ENCODE measurements at regions not wholly inside any gene's neighbourhood (a gene's known extent, or its start where the extent isn't known, plus 50 kb on each side); places are given as distances from the start of the nearest gene placed in this dataset.
"Not testable (repeated sequence)": the region's sequence is repeated elsewhere in the genome, so short reads cannot be mapped to it uniquely, and the experiment has no call there.

GRCh38 chr2:72031346-72032110, 116.1 kb downstream of the CYP26B1 start:
- peak; percentile 5 for DNase-seq

DNA sequence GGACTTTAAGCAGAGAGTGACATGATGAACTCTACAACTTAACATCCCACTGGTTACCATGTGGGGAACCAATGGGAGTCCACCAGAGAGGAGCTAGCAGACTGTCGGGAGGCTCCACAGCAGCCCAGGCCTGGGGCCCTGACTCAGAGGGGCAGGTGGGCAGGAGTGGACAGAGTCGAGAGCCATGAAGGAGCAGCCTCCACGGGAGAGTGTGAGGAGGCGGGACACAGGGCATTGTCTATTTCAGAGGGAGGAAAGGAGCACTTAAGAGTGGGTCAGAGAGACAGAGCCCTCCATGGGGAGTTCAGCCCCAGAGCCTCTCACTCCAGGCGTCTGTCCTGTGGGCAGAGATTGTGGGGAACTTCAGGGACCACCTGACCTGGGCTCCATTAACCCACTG, 118.7 kb downstream of the CYP26B1 start:
- DNase-seq = peak; percentile 16

GRCh38 chr2:72028351-72028995, 119.2 kb downstream of the CYP26B1 start:
- DNase-seq = no peak

DNA sequence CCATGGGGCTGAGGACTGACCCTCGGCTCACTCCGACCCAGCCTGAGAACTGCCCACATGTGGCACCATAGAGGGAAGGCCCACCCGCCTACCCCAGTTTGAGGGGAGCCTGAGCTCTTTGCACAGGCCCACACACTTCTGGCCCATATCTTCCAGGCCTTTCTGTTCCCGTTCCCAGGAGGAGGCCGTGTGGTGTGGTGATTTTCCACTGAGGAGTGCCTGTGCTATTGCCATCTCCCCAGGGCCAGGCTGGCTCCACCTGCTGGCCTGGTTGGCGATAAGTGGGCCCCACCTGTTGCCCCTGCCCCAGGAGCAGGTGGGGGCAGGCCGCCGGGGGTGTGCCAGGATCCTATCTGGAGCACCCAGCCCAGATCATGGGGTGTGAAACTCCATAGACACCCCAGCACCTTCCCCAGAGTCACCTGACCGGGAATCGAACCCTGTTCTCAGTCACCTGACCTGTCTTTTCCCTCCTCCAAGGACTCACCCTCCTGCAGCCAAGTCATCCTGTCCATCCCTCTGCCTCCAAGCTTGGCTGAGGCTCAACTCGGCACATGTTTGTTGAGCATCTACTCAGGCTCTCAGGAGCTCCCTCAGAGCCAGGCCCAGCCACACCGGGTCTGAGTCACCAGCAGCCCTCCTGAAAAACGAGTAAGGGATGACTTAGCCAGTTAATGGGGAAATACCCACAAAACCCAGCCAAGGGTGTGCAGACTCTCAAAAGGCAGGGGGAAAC, 120.1 kb downstream of the CYP26B1 start:
- DNase-seq = peak; percentile 11

DNA sequence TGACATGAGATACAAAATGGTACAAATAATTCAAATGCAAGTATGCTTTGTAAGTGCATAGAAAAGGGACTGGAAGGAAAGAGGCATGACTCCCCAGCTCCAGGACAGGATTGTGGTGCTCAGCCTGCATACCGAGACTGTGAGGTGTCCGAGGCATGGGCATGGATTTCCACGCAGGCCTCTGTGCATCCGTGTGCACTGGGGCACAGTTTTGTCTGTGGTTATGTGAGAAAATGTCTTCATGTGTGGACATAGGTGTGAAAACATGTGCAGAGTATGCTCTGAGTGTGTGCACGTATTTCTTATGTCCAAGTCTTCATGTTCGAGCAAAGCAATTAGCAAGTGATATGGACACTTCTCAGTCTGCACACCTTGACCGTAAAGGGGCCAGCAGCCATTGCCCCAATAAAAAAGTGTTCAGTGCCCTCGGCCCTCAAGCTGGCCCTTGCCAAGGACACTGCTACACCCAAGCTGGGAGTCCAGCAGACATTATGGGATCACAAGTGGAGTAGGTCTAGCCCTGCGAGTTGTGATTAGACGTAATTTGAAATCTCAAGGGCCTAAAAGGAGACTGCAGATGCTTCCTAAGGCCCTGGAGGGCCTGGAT, 120.7 kb downstream of the CYP26B1 start:
- peak; percentile 5 for DNase-seq

- no peak for DNase-seq
These were observed 123.0 kb downstream of the CYP26B1 start for GRCh38 chr2:72024451-72025175.

DNA sequence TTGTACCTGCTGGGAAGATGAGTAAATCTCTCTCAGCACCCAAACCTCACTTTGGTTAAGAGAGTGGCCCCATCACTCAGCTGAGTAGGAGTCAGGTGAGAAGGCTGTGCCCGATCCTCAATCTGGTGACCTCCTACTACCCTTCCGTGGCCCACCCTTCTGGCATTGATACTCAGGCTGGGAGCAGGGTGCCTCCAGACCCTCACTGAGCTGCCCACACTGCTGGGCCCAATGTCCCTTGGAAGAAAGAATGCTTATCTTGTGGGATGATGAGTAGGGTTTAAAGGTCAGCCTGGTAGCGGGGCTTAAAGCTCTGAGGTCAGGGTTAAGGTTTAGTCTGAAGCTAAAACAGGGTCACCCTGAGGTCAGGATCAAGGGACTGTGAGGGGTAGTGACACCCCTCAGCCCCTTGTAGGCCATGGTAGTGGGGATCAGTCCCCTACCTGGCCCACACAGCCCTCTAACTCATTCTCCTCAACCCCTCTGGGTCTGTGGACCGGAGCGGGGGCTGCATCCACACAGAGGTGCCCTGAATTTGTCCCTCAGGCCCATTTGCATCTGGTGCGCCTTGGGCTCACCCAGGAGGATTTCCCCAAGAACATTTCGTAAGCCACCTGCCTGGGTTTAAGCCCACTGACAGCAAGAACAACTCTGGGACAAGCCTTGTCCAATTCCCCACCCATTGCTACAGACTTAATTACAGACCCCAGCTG, 123.8 kb downstream of the CYP26B1 start:
- no peak for DNase-seq

GRCh38 chr2:72021371-72021770, 126.3 kb downstream of the CYP26B1 start:
- DNase-seq = not testable (repeated sequence)

- DNase-seq = no peak
These were observed 132.4 kb downstream of the CYP26B1 start for GRCh38 chr2:72015266-72015665.

- DNase-seq = no peak
These were observed 132.8 kb downstream of the CYP26B1 start for GRCh38 chr2:72014831-72015230.

DNA sequence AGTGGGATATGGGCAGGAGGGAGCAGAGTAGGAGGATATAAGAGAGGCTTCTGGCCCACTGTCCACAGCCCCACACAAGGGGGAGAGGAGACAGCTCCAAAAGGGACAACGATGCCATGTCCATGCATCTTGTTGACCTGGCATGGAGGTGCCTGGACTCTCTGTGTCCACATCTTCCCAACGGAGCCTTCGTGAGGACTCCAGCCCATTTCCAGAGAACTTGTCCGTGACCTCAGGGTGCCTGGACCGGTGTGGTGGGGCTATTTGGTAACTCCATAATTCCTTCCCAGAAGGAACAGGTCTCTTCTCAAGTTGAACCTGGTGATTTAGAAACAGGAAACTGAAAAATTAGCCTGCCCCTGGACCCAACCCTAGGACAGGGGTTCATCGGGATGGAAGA, 133.9 kb downstream of the CYP26B1 start:
- no peak for DNase-seq

GRCh38 chr2:72012886-72013574, 134.6 kb downstream of the CYP26B1 start:
- DNase-seq = peak; percentile 10

GRCh38 chr2:72011791-72012190, 135.9 kb downstream of the CYP26B1 start:
- no peak for DNase-seq

GRCh38 chr2:72011370-72011689, 136.3 kb downstream of the CYP26B1 start:
- peak; percentile 4 for DNase-seq

DNA sequence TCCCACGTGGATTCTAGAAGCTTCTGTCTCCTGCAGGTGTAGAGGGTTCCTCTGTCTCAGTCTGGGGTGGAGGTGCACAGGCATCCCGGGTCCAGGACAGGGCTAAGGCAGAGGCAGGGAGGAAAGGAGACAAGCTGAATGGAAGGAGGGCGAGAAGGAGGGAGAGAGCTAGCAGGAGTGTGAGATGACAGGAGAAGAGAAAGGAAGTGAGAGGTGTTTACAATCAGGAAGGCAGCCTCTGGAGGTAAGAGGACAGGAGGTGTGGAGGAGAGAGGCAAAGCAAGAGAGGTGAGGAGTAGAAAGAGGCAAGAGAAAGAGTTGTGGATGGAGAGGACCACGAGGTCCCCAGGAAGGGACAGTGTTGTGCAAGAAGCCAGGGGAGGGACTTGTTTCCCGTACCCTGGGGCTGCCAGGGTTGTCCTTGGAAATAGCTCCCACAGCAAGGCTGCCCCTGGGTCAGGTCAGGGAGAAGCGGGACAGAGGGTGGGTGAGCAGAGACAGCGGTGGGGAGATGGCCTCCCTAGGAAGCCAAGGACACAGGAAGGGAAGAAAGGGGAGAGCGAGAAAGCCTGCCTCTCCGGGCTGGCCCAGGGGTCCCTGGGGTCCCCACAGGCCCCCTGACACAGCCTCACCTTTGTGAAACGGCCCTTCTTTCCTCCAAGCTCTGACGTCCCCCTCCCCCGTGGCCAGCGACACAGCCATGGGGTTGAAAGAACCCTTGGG, 136.9 kb downstream of the CYP26B1 start:
- peak; percentile 10 for DNase-seq

- DNase-seq = no peak
These were observed 139.1 kb downstream of the CYP26B1 start for GRCh38 chr2:72008608-72009007.

DNA sequence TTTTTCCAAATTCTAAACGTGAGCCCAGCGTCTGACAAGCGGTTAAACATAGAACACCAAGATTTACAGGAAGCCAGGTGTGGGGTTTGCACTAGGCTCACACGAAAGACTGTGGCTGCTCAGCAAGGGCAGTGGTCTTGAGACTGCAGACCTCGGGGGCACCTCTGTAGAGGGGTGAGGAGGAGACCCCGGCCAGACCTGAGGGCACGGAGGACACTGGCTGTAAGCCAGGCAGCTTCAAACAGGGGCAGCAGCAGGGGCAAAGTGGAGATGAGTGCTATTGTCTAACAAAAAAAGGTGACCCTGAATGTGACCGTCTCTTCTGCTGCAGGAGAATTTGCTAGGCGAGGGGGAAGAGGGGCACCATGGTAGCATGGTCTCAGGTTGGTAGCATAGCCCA, 140.3 kb downstream of the CYP26B1 start:
- no peak for DNase-seq

DNA sequence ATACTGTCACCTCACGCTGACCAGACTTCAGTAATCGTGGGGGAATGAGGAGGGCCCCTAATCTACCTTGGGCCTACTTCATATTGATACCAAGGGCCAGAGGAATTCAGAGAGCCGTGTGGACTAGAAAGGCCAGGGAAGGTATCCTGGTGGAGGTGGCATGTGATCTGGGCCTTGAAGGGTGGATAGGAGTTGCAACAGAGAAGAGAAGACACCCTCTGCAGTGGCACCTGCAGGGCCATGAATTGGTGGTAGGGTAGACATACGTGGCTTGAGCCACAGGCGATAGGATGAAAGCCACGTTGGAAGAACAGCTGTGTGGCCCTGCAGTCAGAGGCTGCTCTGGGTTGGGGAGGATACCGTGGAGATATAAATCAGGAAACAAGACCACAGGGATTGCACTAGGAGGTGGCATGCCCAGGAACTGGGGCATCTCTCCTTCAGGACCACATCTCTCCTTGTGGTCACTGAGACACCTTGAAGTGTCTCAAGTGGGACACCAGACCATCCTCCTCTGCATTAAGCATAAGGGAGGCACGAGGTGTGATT, 141.4 kb downstream of the CYP26B1 start:
- peak; percentile 6 for DNase-seq

GRCh38 chr2:72004976-72005375, 142.7 kb downstream of the CYP26B1 start:
- no peak for DNase-seq

DNA sequence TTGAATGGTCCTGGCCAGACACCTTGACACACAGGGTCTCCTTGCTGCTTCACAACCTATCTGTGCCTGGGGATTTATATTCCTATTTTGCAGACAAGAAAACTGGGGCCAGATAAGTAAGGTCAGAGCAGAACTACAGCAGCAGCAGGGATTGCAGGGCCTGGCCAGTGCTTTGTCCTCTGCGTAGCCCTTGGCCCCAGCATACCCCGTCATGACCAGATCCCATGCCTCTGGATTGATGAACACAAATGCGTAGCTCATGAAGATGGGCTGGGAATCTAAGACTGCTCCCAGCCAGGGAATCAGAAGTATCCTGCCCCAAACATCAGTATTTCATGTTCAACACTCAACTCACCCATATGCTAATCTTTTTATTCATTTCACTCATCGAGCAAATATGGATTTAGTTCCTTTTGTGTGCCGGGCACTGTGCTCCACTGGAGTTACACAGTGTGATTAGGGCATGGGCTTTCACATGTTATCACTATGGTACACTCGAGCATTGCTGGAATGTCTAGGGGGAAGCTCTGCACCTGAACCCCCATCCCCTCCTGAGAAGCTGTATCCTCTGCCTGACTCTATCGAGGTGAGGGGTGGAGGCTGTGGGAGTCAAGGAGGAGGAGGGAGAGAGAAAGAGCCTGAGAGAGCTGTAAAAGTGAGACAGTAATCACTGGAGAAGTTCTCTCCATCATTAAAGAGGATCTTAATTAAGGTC, 143.3 kb downstream of the CYP26B1 start:
- no peak for DNase-seq

Data from stimulated activated CD8-positive, alpha-beta memory T cell treated with anti-CD3 and anti-CD28 coated beads, Interleukin-4, amount 100 ng/mL, for 48 hours (primary cell).